Hepatocyte (in vitro differentiated cells): ENCODE measurements at regions not wholly inside any gene's neighbourhood (a gene's known extent, or its start where the extent isn't known, plus 50 kb on each side); places are given as distances from the start of the nearest gene placed in this dataset.

Source experiments
- DNase-seq: peaks from one replicate; pipeline ENCODE4 v3.0.0-alpha.2; 2016; ENCODE audit warnings: low spot score
- H2AFZ ChIP-seq: fragments of 200-600 bp; sonication (generic); 2 replicates; pipeline ENCODE4 v1.6.0; 2016; ENCODE audit warnings: antibody characterized with exemption, mild to moderate bottlenecking
- H3K27ac ChIP-seq: fragments of 200-600 bp; sonication (generic); 2 replicates; pipeline ENCODE4 v1.5.1; 2016; ENCODE audit warnings: mild to moderate bottlenecking
- H3K27me3 ChIP-seq: fragments of 200-600 bp; sonication (generic); 2 replicates; pipeline ENCODE4 v1.6.1; 2016
- H3K36me3 ChIP-seq: fragments of 200-600 bp; sonication (generic); replicated peaks from 2 replicates; pipeline ENCODE4 v1.5.1; 2016; ENCODE audit warnings: low read depth; ENCODE audit not compliant: insufficient read depth
- H3K4me1 ChIP-seq: fragments of 200-600 bp; sonication (generic); 2 replicates; pipeline ENCODE4 v1.5.1; 2016; ENCODE audit warnings: mild to moderate bottlenecking, moderate library complexity; ENCODE audit not compliant: insufficient read depth
- H3K4me2 ChIP-seq: fragments of 200-600 bp; sonication (generic); 2 replicates; pipeline ENCODE4 v1.6.0; 2016
- H3K4me3 ChIP-seq: fragments of 200-600 bp; sonication (generic); 2 replicates; pipeline ENCODE4 v1.5.1; 2016; ENCODE audit warnings: mild to moderate bottlenecking
- H3K79me2 ChIP-seq: fragments of 200-600 bp; sonication (generic); 2 replicates; pipeline ENCODE4 v1.6.0; 2017; ENCODE audit warnings: mild to moderate bottlenecking
- H3K9me2 ChIP-seq: fragments of 200-600 bp; sonication (generic); replicated peaks from 2 replicates; pipeline ENCODE4 v1.6.0; 2017; ENCODE audit warnings: mild to moderate bottlenecking; ENCODE audit not compliant: insufficient read depth
- H3K9me3 ChIP-seq: fragments of 200-600 bp; sonication (generic); 2 replicates; pipeline ENCODE4 v1.5.1; 2016; ENCODE audit warnings: low read depth, mild to moderate bottlenecking
- H4K20me1 ChIP-seq: fragments of 200-600 bp; sonication (generic); 2 replicates; pipeline ENCODE4 v1.6.0; 2016; ENCODE audit warnings: mild to moderate bottlenecking; ENCODE audit not compliant: insufficient read depth, poor library complexity, severe bottlenecking
- EZH2 ChIP-seq: fragments of 200-600 bp; sonication (generic); IDR thresholded peaks from 2 replicates; pipeline ENCODE4 v1.6.1; 2016; ENCODE audit warnings: antibody characterized with exemption, mild to moderate bottlenecking, borderline replicate concordance
- EZH2phosphoT487 ChIP-seq: fragments of 200-600 bp; sonication (generic); IDR thresholded peaks from one replicate; pipeline ENCODE4 v1.6.1; 2018; ENCODE audit warnings: antibody characterized with exemption, mild to moderate bottlenecking, low read depth, moderate library complexity; ENCODE audit not compliant: unreplicated experiment, severe bottlenecking
- WGBS: methylation state at CpG from one replicate; pipeline ENCODE4 v1.1.6; 2016; ENCODE audit warnings: low lambda C conversion rate; ENCODE audit errors: missing lambda C conversion rate; 5-methylcytosine and 5-hydroxymethylcytosine counted together
- TF ChIP-seq, protein P1 (sequence below): fragments of 200-600 bp; sonication (generic); IDR thresholded peaks from 2 replicates; pipeline ENCODE4 v1.5.1; 2016; ENCODE audit warnings: antibody characterized with exemption, mild to moderate bottlenecking; ENCODE audit not compliant: poor library complexity

DNA sequence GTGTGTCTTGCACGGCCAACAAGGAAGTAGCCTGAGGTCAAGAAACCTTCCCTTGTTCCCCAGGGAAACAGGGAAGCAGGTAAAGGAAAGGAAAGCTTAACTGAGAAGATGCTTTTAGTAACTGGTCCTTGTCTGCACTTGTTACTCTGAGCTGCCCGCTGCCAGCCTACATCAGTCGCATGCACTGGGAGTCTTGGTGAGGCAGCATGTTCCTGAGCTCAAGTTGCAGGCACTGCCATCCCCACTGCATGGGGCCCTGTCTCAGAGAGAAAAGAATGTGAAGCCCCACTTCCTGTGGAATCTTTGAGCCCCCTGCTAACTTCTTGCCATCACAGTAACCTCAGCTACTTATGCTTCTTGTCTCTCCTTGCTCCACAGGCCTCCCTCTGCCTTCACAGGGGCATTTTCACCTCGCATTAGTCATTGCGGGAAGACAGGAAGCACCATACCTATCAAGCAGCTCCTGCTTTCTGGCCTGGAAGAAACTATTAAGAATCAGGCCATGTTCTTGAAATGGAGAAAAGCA, 344.1 kb upstream of the ADAMTSL1 start:
- no peak overlapping the region for H2AFZ ChIP-seq
- no peaks in the 10 kb centered on the region for H3K9me3 ChIP-seq
- H3K36me3 ChIP-seq: no peaks in the 10 kb centered on the region
- no peaks in the 10 kb centered on the region for H4K20me1 ChIP-seq
- H3K79me2 ChIP-seq: no peaks in the 10 kb centered on the region
- TF ChIP-seq EZH2phosphoT487: no peak
- TF ChIP-seq, protein P1, sequence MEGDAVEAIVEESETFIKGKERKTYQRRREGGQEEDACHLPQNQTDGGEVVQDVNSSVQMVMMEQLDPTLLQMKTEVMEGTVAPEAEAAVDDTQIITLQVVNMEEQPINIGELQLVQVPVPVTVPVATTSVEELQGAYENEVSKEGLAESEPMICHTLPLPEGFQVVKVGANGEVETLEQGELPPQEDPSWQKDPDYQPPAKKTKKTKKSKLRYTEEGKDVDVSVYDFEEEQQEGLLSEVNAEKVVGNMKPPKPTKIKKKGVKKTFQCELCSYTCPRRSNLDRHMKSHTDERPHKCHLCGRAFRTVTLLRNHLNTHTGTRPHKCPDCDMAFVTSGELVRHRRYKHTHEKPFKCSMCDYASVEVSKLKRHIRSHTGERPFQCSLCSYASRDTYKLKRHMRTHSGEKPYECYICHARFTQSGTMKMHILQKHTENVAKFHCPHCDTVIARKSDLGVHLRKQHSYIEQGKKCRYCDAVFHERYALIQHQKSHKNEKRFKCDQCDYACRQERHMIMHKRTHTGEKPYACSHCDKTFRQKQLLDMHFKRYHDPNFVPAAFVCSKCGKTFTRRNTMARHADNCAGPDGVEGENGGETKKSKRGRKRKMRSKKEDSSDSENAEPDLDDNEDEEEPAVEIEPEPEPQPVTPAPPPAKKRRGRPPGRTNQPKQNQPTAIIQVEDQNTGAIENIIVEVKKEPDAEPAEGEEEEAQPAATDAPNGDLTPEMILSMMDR: no peak
- no peak for TF ChIP-seq EZH2
- no peak overlapping the region for H3K4me2 ChIP-seq
- 90% methylated on average over 5 of the region's 5 CpGs for WGBS
- no peaks in the 10 kb centered on the region for H3K27me3 ChIP-seq
- no peaks in the 10 kb centered on the region for H3K9me2 ChIP-seq
- H3K4me3 ChIP-seq: no peak overlapping the region
- H3K27ac ChIP-seq: no peak overlapping the region
- no peaks in the 10 kb centered on the region for H3K4me1 ChIP-seq
- DNase-seq: no peak

DNA sequence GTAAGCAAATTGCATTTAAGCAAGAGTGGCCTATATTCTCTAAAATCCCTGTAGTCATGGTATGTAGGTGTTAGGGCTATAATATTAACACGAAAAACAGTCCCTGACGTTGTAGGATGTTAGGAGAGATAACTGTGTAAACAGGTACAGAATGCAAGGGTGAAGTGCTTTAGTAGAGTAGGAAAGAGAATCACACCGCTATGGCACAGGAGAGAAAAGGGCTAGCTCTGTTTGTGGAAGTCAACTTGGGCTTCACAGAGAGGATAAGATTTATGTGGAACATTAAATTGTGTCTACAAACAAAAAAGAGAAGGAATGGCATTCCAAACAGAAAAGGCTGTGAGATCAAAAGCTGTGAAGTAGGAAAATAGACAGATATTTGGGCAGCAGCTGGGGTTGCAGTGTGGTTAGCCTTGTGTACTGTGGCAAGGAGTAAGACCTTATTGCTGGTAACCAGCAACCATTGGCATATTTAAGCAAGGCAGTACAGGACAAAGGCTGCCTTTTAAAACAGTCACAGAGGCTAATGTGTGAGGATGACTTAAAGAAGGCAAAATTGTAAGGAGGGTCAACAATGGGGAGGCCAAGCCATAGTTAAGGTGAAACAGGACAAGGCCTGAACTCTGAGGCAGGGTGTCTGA, 337.5 kb upstream of the ADAMTSL1 start:
- H3K4me1 ChIP-seq: no peaks in the 10 kb centered on the region
- no peaks in the 10 kb centered on the region for H4K20me1 ChIP-seq
- H3K4me3 ChIP-seq: no peak overlapping the region
- no peak overlapping the region for H2AFZ ChIP-seq
- H3K36me3 ChIP-seq: no peaks in the 10 kb centered on the region
- no peaks in the 10 kb centered on the region for H3K9me2 ChIP-seq
- H3K27ac ChIP-seq: no peak overlapping the region
- WGBS: 35% methylated on average over 3 of the region's 3 CpGs
- H3K4me2 ChIP-seq: no peak overlapping the region
- no peaks in the 10 kb centered on the region for H3K9me3 ChIP-seq
- no peaks in the 10 kb centered on the region for H3K79me2 ChIP-seq
- DNase-seq: no peak
- H3K27me3 ChIP-seq: no peaks in the 10 kb centered on the region
- no peak for TF ChIP-seq EZH2
- TF ChIP-seq, protein P1: no peak
- TF ChIP-seq EZH2phosphoT487: no peak

DNA sequence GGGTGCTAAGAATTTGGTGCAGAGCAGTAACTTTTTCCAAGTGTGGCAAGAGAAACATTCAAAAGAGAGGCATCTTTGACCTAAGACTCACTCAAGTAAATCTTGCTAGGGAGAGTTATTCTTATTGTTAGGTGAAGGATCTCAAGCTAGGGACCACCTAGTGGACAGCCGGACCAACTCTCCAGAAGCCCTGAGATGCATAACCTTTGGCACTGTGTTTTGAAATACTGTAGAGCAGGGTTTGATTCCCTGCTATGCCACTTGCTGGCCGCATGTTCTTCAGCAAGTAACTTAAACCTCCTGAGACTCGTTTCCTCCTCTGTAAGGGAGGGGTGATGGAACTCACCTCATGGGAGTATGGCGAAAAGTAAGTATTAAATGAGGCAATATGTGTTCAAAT, 336.1 kb upstream of the ADAMTSL1 start:
- TF ChIP-seq EZH2phosphoT487 (no peak), EZH2 (no peak)
- TF ChIP-seq, protein P1: no peak
- no peaks in the 10 kb centered on the region for H3K79me2 ChIP-seq
- no peaks in the 10 kb centered on the region for H3K4me1 ChIP-seq
- 86% methylated on average over 4 of the region's 4 CpGs for WGBS
- H3K27ac ChIP-seq: no peak overlapping the region
- H3K36me3 ChIP-seq: no peaks in the 10 kb centered on the region
- no peak overlapping the region for H2AFZ ChIP-seq
- H4K20me1 ChIP-seq: no peaks in the 10 kb centered on the region
- H3K27me3 ChIP-seq: no peaks in the 10 kb centered on the region
- H3K4me2 ChIP-seq: no peak overlapping the region
- no peak for DNase-seq
- H3K9me2 ChIP-seq: no peaks in the 10 kb centered on the region
- H3K9me3 ChIP-seq: no peaks in the 10 kb centered on the region
- H3K4me3 ChIP-seq: no peak overlapping the region
